SH-SY5Y (cell line): ENCODE measurements at regions not wholly inside any gene's neighbourhood (a gene's known extent, or its start where the extent isn't known, plus 50 kb on each side); places are given as distances from the start of the nearest gene placed in this dataset.

Experiments
- GATA2 ChIP-seq: IDR thresholded peaks from 2 replicates; pipeline ENCODE4 v1.6.1; 2011; ENCODE audit warnings: mild to moderate bottlenecking, low read depth, low read length
- GATA3 ChIP-seq: IDR thresholded peaks from 2 replicates; pipeline ENCODE4 v1.6.1; 2011; ENCODE audit warnings: low read depth, mild to moderate bottlenecking, low read length, moderate library complexity

DNA sequence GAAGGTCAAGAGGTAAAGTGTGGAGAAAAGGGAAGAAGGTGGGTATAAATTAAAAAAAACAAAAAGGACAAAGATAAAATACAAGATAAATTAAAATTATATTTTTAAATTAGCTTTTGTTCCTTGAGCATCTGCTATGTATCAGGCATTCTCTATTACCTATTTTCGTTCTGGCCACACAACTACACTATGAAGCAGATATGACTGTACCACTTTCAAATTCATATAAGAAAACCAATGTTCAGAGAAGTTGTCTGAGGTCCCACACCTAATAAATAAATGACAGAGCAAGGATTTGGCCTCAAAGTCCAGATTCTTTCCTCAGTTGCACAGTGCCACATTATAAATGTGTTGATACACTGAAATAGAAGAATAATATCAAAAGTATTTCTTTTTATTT lies 103.8 kb upstream of the PCDH15 start:
- TF ChIP-seq GATA2 (no peak), GATA3 (no peak)
